K562 (cell line): ENCODE measurements at regions not wholly inside any gene's neighbourhood (a gene's known extent, or its start where the extent isn't known, plus 50 kb on each side); places are given as distances from the start of the nearest gene placed in this dataset.

Source experiments
- ATF7 ChIP-seq: fragments of 450-650 bp; IDR thresholded peaks from 2 replicates; pipeline ENCODE4 v1.7.1; 2014; ENCODE audit warnings: mild to moderate bottlenecking, moderate library complexity
- CBX1 ChIP-seq: sonication (generic); IDR thresholded peaks from 2 replicates; pipeline ENCODE4 v1.6.1; 2016; ENCODE audit warnings: antibody characterized with exemption, low read depth, mild to moderate bottlenecking
- CBX3 ChIP-seq, 2 experiments: IDR thresholded peaks; 1 replicate in 1 of 2; 2 replicates in 1 of 2; pipeline ENCODE4 v1.6.1; 2012; ENCODE audit warnings: inconsistent platforms in 2 of 2, low read length in 2 of 2, borderline replicate concordance in 1 of 2, control low read depth in 1 of 2
- CBX8 ChIP-seq: fragments of 200-600 bp; sonication (generic); IDR thresholded peaks from 2 replicates; pipeline ENCODE4 v1.6.1; 2012; ENCODE audit warnings: borderline replicate concordance, mixed run types, low read depth, mild to moderate bottlenecking, moderate library complexity, mixed read lengths, low read length, control low read depth, inconsistent platforms; ENCODE audit not compliant: poor library complexity, severe bottlenecking; ENCODE audit errors: extremely low read depth
- HINFP ChIP-seq: fragments of 450-650 bp; conservative IDR thresholded peaks from 2 replicates; pipeline ENCODE4 v1.6.1; 2016; ENCODE audit warnings: missing genetic modification characterization, low read depth, mild to moderate bottlenecking, control low read depth, missing compliant biosample characterization
- MAFK ChIP-seq: IDR thresholded peaks from 2 replicates; pipeline ENCODE4 v1.6.1; 2011; ENCODE audit warnings: low read length, improper control_type of control experiment
- MEIS2 ChIP-seq: fragments of 450-650 bp; IDR thresholded peaks from 2 replicates; pipeline ENCODE4 v1.6.1; 2014; ENCODE audit warnings: mild to moderate bottlenecking; ENCODE audit not compliant: partially characterized antibody
- PML ChIP-seq: IDR thresholded peaks from 2 replicates; pipeline ENCODE4 v1.6.1; 2012; ENCODE audit warnings: low read length, inconsistent platforms
- POLR2AphosphoS2 ChIP-seq: IDR thresholded peaks from 2 replicates; pipeline ENCODE4 v1.6.1; 2012; ENCODE audit warnings: low read length, improper control_type of control experiment
- PTTG1 ChIP-seq: fragments of 450-650 bp; IDR thresholded peaks from 2 replicates; pipeline ENCODE4 v1.6.1; 2016; ENCODE audit warnings: low read depth, mild to moderate bottlenecking, missing genetic modification characterization, missing compliant biosample characterization
- RAD51 ChIP-seq: fragments of 450-650 bp; IDR thresholded peaks from 2 replicates; pipeline ENCODE4 v1.7.1; 2016; ENCODE audit warnings: low read depth, mild to moderate bottlenecking, borderline replicate concordance
- RBFOX2 ChIP-seq: fragments of 200-400 bp; formaldehyde crosslinking; IDR thresholded peaks from 2 replicates; pipeline ENCODE4 v1.6.1; 2017; ENCODE audit warnings: low read depth, mild to moderate bottlenecking, low read length, moderate library complexity
- RERE ChIP-seq: sonication (generic); formaldehyde crosslinking; IDR thresholded peaks from 2 replicates; pipeline ENCODE4 v1.8.0; 2023; ENCODE audit warnings: missing genetic modification reagents, mild to moderate bottlenecking, borderline replicate concordance
- TGIF2 ChIP-seq: sonication (generic); formaldehyde crosslinking; IDR thresholded peaks from 2 replicates; pipeline ENCODE4 v1.8.1; 2022; ENCODE audit warnings: mild to moderate bottlenecking, missing genetic modification reagents, moderate library complexity
- TRIM28 ChIP-seq: fragments of 450-650 bp; IDR thresholded peaks from 2 replicates; pipeline ENCODE4 v1.6.1; 2017
- ZKSCAN3 ChIP-seq: fragments of 250-450 bp; sonication (Bioruptor Pico); IDR thresholded peaks from 2 replicates; pipeline ENCODE4 v1.4.0; 2020

GRCh38 chr1:189269011-189269410 lies 1208.7 kb downstream of the BRINP3 start (continued):
- TF ChIP-seq RERE, result no peak
- peak; percentile 59 to 97 for TF ChIP-seq CBX3 (IDR thresholded peaks at IDR 0.05; ENCODE audit: borderline replicate concordance in 1 of 2, low read length in 2 of 2)
- TF ChIP-seq RBFOX2, result no peak
- no peak for TF ChIP-seq HINFP (tag)
- TF ChIP-seq CBX1, result peak; percentile 95; the same call in 1 of the 2 replicates
- no peak for TF ChIP-seq PML
- no peak for TF ChIP-seq POLR2AphosphoS2
- TF ChIP-seq TRIM28, result peak; percentile 88
- no peak for TF ChIP-seq RAD51
- TF ChIP-seq MAFK, result no peak
- TF ChIP-seq MEIS2, result no peak
- TF ChIP-seq PTTG1, result no peak
- no peak for TF ChIP-seq ZKSCAN3 (CRISPR knock-in tag)
- no peak for TF ChIP-seq TGIF2
- no peak for TF ChIP-seq CBX8
- TF ChIP-seq ATF7, result no peak
- TF ChIP-seq, all 486 proteins: peak for 6
